ENCODE measurements at regions not wholly inside any gene's neighbourhood (a gene's known extent, or its start where the extent isn't known, plus 50 kb on each side); places are given as distances from the start of the nearest gene placed in this dataset.

GRCh38 chr7:3217166-3217565, 83.9 kb upstream of the SDK1 start:
- TF ChIP-seq FOXP2 (optimal IDR thresholded peaks at IDR 0.05; ENCODE audit: control extremely low read depth, extremely low read length, insufficient read depth) (no peak), POLR2AphosphoS5 (IDR thresholded peaks at IDR 0.05; ENCODE audit: borderline replicate concordance, low read depth, low read length) (no peak), EZH2 (IDR thresholded peaks at IDR 0.05) (no peak)
